NB4 (cell line): ENCODE measurements at regions not wholly inside any gene's neighbourhood (a gene's known extent, or its start where the extent isn't known, plus 50 kb on each side); places are given as distances from the start of the nearest gene placed in this dataset.

ENCODE experiments used
- DNase-seq: peaks from one replicate; pipeline ENCODE4 v3.0.0; 2010; ENCODE audit warnings: low read depth
- H3K4me3 ChIP-seq: one replicate; pipeline ENCODE4 v1.5.1; 2011; ENCODE audit warnings: mild to moderate bottlenecking, low read depth, low read length, moderate library complexity
- CTCF ChIP-seq: IDR thresholded peaks from one replicate; pipeline ENCODE4 v1.5.1; 2012; ENCODE audit warnings: low read depth, low read length
- MAX ChIP-seq: IDR thresholded peaks from 2 replicates; pipeline ENCODE4 v1.6.1; 2011; ENCODE audit warnings: low read depth, low read length
- MYC ChIP-seq: IDR thresholded peaks from 2 replicates; pipeline ENCODE4 v1.6.1; 2011; ENCODE audit warnings: low read depth, low read length
- POLR2A ChIP-seq: IDR thresholded peaks from 2 replicates; pipeline ENCODE4 v1.6.1; 2011; ENCODE audit warnings: mild to moderate bottlenecking; ENCODE audit not compliant: insufficient read length; ENCODE audit errors: extremely low read depth

GRCh38 chr13:109602356-109602755 lies 184.0 kb downstream of the IRS2 start:
- no peak for DNase-seq
- TF ChIP-seq MYC, result no peak
- no peak for TF ChIP-seq MAX
- TF ChIP-seq CTCF, result no peak
- TF ChIP-seq POLR2A, result no peak
- H3K4me3 ChIP-seq, result no peak overlapping the region

- no peak for DNase-seq
Measured at GRCh38 chr13:109599901-109600657, 186.3 kb downstream of the IRS2 start.

GRCh38 chr13:109595471-109595870 lies 190.9 kb downstream of the IRS2 start:
- H3K4me3 ChIP-seq, result no peak overlapping the region
- no peak for DNase-seq
- TF ChIP-seq POLR2A (no peak), MAX (no peak), CTCF (no peak), MYC (no peak)

More at GRCh38 chr13:109599901-109600657, 186.3 kb downstream of the IRS2 start:
- TF ChIP-seq MAX, result no peak
- no peak for TF ChIP-seq POLR2A
- no peak for TF ChIP-seq MYC
- TF ChIP-seq CTCF, result no peak
- H3K4me3 ChIP-seq, result no peak overlapping the region

GRCh38 chr13:109593230-109593629 lies 193.2 kb downstream of the IRS2 start:
- no peak overlapping the region for H3K4me3 ChIP-seq
- no peak for DNase-seq
- TF ChIP-seq POLR2A, result no peak

- H3K4me3 ChIP-seq, result no peak overlapping the region
- DNase-seq, result no peak
- TF ChIP-seq MAX, result no peak
- TF ChIP-seq CTCF, result no peak
- no peak for TF ChIP-seq MYC
- TF ChIP-seq POLR2A, result no peak
Measured at GRCh38 chr13:109592770-109593169, 193.6 kb downstream of the IRS2 start.

GRCh38 chr13:109587689-109588088 lies 198.7 kb downstream of the IRS2 start:
- TF ChIP-seq CTCF, result no peak
- H3K4me3 ChIP-seq, result no peak overlapping the region
- DNase-seq, result no peak
